B cell (primary cell): ENCODE measurements at regions not wholly inside any gene's neighbourhood (a gene's known extent, or its start where the extent isn't known, plus 50 kb on each side); places are given as distances from the start of the nearest gene placed in this dataset.

Experiments used
- ATAC-seq: fragments of 200-7000 bp; cut with Tn5 transposase; one replicate; pipeline ENCODE4 v1.10.0; 2021; ENCODE audit warnings: low read depth, mild to moderate bottlenecking, moderate number of reproducible peaks, moderate library complexity
- CTCF ChIA-PET: fragments of 350-600 bp; sonication (Branson Sonifier 250); formaldehyde crosslinking; loops from one replicate; lab custom pipeline; 2021; ENCODE audit warnings: antibody characterized with exemption, inconsistent platforms; lab: Charles Lee
- POLR2A ChIA-PET: fragments of 350-600 bp; sonication (Branson Sonifier 250); formaldehyde crosslinking; loops from one replicate; lab custom pipeline; 2021; ENCODE audit warnings: antibody characterized with exemption; lab: Charles Lee
- DNase-seq: peaks from one replicate; pipeline ENCODE4 v3.0.0; 2013
- H2AFZ ChIP-seq: 2 replicates; pipeline ENCODE4 v1.6.1; 2012; ENCODE audit warnings: mild to moderate bottlenecking, low read depth, low read length; ENCODE audit not compliant: insufficient read depth, poor library complexity, severe bottlenecking
- H3K27ac ChIP-seq, 2 donors: 1 replicate in 1 of 2; 2 replicates in 1 of 2; pipeline ENCODE4 v1.5.1; 2012 to 2013; ENCODE audit warnings: low read length in 2 of 2, mild to moderate bottlenecking in 2 of 2, moderate library complexity in 1 of 2
- H3K27me3 ChIP-seq, 4 experiments: fragments of 200-600 bp in 1 of 4; sonication (generic) in 1 of 4; replicated peaks in 1 of 4; 1 replicate in 2 of 4; 2 replicates in 2 of 4; pipeline versions ENCODE4 v1.6.1 to v1.7.0; 2013 to 2016; ENCODE audit warnings: low read length in 3 of 4, mild to moderate bottlenecking in 2 of 4, mixed read lengths in 1 of 4, moderate library complexity in 1 of 4; ENCODE audit not compliant: insufficient read depth in 4 of 4, control insufficient read depth in 3 of 4; ENCODE audit errors: control extremely low read depth in 1 of 4
- H3K36me3 ChIP-seq, 2 experiments: replicated peaks in 1 of 2; 1 replicate in 1 of 2; 2 replicates in 1 of 2; pipeline versions ENCODE4 v1.6.1 to v1.7.1; 2013; ENCODE audit warnings: low read length in 1 of 2; ENCODE audit not compliant: insufficient read depth in 2 of 2, control insufficient read depth in 1 of 2; ENCODE audit errors: control extremely low read depth in 1 of 2, extremely low read depth in 1 of 2
- H3K4me1 ChIP-seq, 2 donors: fragments of 200-600 bp in 1 of 2; sonication (generic) in 1 of 2; 1 replicate in 1 of 2; 2 replicates in 1 of 2; pipeline versions ENCODE4 v1.5.1 to v1.6.1; 2013 to 2017; ENCODE audit warnings: low read length in 2 of 2; ENCODE audit not compliant: control insufficient read depth in 2 of 2, insufficient read depth in 2 of 2
- H3K4me2 ChIP-seq: replicated peaks from 2 replicates; pipeline ENCODE3; 2012; ENCODE audit warnings: mild to moderate bottlenecking, low read depth, low read length; ENCODE audit not compliant: poor library complexity, severe bottlenecking
- H3K4me3 ChIP-seq, 5 experiments: fragments of 200-600 bp in 1 of 5; sonication (generic) in 1 of 5; 1 replicate in 3 of 5; 2 replicates in 2 of 5; pipeline versions ENCODE4 v1.5.1 to v1.7.0; 2011 to 2016; ENCODE audit warnings: low read length in 4 of 5, mild to moderate bottlenecking in 4 of 5, low read depth in 2 of 5, control low read depth in 1 of 5, moderate library complexity in 1 of 5; ENCODE audit not compliant: insufficient read depth in 1 of 5; ENCODE audit errors: control extremely low read depth in 1 of 5, extremely low read depth in 1 of 5
- H3K79me2 ChIP-seq: fragments of 200-600 bp; sonication (generic); one replicate; pipeline ENCODE4 v1.6.0; 2016; ENCODE audit warnings: low read length; ENCODE audit not compliant: control insufficient read depth, insufficient read depth
- H3K9ac ChIP-seq: fragments of 200-600 bp; sonication (generic); 2 replicates; pipeline ENCODE4 v1.6.1; 2017; ENCODE audit warnings: mild to moderate bottlenecking, low read length, moderate library complexity
- H3K9me3 ChIP-seq, 3 donors: one replicate each; pipeline versions ENCODE4 v1.6.1 to v1.7.1; 2013; ENCODE audit warnings: low read length in 2 of 3; ENCODE audit not compliant: control insufficient read depth in 2 of 3, insufficient read depth in 1 of 3; ENCODE audit errors: control extremely low read depth in 1 of 3
- H4K20me1 ChIP-seq: 2 replicates; pipeline ENCODE4 v1.6.0; 2012; ENCODE audit warnings: mild to moderate bottlenecking, low read length; ENCODE audit not compliant: insufficient read depth, control insufficient read depth, poor library complexity, severe bottlenecking
- H3K27ac Mint-ChIP-seq: one replicate; pipeline ENCODE4 v1.8.0; 2021; ENCODE audit warnings: mixed read lengths
- H3K27me3 Mint-ChIP-seq: one replicate; pipeline ENCODE4 v1.8.0; 2021; ENCODE audit warnings: mixed read lengths
- H3K4me1 Mint-ChIP-seq: one replicate; pipeline ENCODE4 v1.8.0; 2021; ENCODE audit warnings: mixed read lengths
- H3K4me3 Mint-ChIP-seq: one replicate; pipeline ENCODE4 v1.8.0; 2021; ENCODE audit warnings: mixed read lengths
- H3K9me3 Mint-ChIP-seq: one replicate; pipeline ENCODE4 v1.8.0; 2022; ENCODE audit warnings: mixed read lengths; ENCODE audit not compliant: insufficient read depth
- EZH2 ChIP-seq: IDR thresholded peaks from 2 replicates; pipeline ENCODE4 v1.6.1; 2012; ENCODE audit warnings: borderline replicate concordance, low read depth, mild to moderate bottlenecking, moderate library complexity, low read length; ENCODE audit not compliant: insufficient read depth, poor library complexity, severe bottlenecking
- WGBS: methylation state at CpG from one replicate; pipeline ENCODE4 v1.1.5; 2013; ENCODE audit warnings: missing lambda C conversion rate; ENCODE audit not compliant: insufficient coverage; 5-methylcytosine and 5-hydroxymethylcytosine counted together
- intact Hi-C: fragments of 100-400 bp; cut with micrococcal nuclease; formaldehyde crosslinking; loops from one replicate; pipeline ENCODE4 v1.10.0; 2022
- TF ChIP-seq, protein P1 (sequence below): fragments of 200-600 bp; IDR thresholded peaks from one replicate; pipeline ENCODE4 v1.8.0; 2022; ENCODE audit warnings: antibody characterized with exemption, mild to moderate bottlenecking

GRCh38 chr14:94977016-94977415, 180.3 kb downstream of the DICER1 start:
- no peak for ATAC-seq
- Mint-ChIP-seq H3K4me3 (no peak overlapping the region), H3K27ac (no peak overlapping the region), H3K4me1 (no peaks in the 10 kb centered on the region), H3K27me3 (peaks cover 18% of the 10 kb centered on the region), H3K9me3 (no peaks in the 10 kb centered on the region)
- TF ChIP-seq EZH2, result no peak
- TF ChIP-seq, protein P1, sequence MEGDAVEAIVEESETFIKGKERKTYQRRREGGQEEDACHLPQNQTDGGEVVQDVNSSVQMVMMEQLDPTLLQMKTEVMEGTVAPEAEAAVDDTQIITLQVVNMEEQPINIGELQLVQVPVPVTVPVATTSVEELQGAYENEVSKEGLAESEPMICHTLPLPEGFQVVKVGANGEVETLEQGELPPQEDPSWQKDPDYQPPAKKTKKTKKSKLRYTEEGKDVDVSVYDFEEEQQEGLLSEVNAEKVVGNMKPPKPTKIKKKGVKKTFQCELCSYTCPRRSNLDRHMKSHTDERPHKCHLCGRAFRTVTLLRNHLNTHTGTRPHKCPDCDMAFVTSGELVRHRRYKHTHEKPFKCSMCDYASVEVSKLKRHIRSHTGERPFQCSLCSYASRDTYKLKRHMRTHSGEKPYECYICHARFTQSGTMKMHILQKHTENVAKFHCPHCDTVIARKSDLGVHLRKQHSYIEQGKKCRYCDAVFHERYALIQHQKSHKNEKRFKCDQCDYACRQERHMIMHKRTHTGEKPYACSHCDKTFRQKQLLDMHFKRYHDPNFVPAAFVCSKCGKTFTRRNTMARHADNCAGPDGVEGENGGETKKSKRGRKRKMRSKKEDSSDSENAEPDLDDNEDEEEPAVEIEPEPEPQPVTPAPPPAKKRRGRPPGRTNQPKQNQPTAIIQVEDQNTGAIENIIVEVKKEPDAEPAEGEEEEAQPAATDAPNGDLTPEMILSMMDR, result no peak
- WGBS, result 100% methylated on average over 1 of the region's 2 CpGs
- H3K27ac ChIP-seq, result no peak overlapping the region
- no peak overlapping the region for H3K4me3 ChIP-seq
- no peaks in the 10 kb centered on the region for H3K4me1 ChIP-seq
- POLR2A ChIA-PET, result no interaction called here
- H3K9ac ChIP-seq, result no peak overlapping the region
- H4K20me1 ChIP-seq, result no peaks in the 10 kb centered on the region
- H3K4me2 ChIP-seq, result no peak overlapping the region
- CTCF ChIA-PET, result no interaction called here
- no peak overlapping the region for H2AFZ ChIP-seq
- H3K36me3 ChIP-seq, result no peaks in the 10 kb centered on the region
- peaks cover 0 to 19% (median 7%) of the 10 kb centered on the region in 4 experiments for H3K27me3 ChIP-seq
- DNase-seq, result no peak
- intact Hi-C loops, result no loop called here
- no peaks in the 10 kb centered on the region for H3K79me2 ChIP-seq
- no peaks in the 10 kb centered on the region for H3K9me3 ChIP-seq

DNA sequence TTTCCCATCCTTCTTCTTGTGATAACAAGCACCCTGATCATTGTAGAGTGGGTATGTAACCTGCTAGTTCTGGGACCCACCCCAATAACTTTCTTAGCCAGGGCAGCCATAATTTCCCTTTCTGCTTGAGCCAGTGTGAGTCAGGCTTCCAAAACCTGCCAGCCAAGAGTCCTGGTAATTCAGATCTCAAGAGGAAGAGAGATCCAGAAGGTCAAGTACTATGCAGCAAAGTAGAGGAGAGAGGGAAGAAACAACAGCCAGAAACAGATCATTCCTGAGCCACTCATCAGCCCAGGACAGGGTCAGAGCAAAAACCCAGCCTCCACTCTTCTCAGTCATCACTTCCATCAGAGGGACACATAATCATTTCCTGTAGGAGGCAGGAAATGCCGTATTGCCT, 182.0 kb downstream of the DICER1 start:
- Mint-ChIP-seq H3K4me3 (no peak overlapping the region), H3K9me3 (no peaks in the 10 kb centered on the region), H3K27ac (no peak overlapping the region), H3K27me3 (peaks cover 25% of the 10 kb centered on the region), H3K4me1 (no peaks in the 10 kb centered on the region)
- H2AFZ ChIP-seq, result no peak overlapping the region
- no peaks in the 10 kb centered on the region for H3K36me3 ChIP-seq
- H3K4me3 ChIP-seq, result no peak overlapping the region
- no peaks in the 10 kb centered on the region for H4K20me1 ChIP-seq
- intact Hi-C loops, result no loop called here
- H3K4me2 ChIP-seq, result no peak overlapping the region
- ATAC-seq (no peak), DNase-seq (no peak)
- H3K4me1 ChIP-seq, result no peaks in the 10 kb centered on the region
- WGBS, result 67% methylated on average over 1 of the region's 1 CpG
- no peak overlapping the region for H3K9ac ChIP-seq
- H3K9me3 ChIP-seq, result peaks cover 0 to 3% (median 0%) of the 10 kb centered on the region in 3 donors
- H3K79me2 ChIP-seq, result no peaks in the 10 kb centered on the region
- CTCF ChIA-PET, result no interaction called here
- H3K27ac ChIP-seq, result no peak overlapping the region
- POLR2A ChIA-PET, result no interaction called here
- TF ChIP-seq, protein P1, result no peak
- TF ChIP-seq EZH2, result no peak
- peaks cover 0 to 23% (median 4%) of the 10 kb centered on the region in 4 experiments for H3K27me3 ChIP-seq
